Activated CD4-positive, alpha-beta T cell treated with anti-CD3 and anti-CD28 coated beads for 24 hours (primary cell): ENCODE measurements at regions not wholly inside any gene's neighbourhood (a gene's known extent, or its start where the extent isn't known, plus 50 kb on each side); places are given as distances from the start of the nearest gene placed in this dataset.

Experiments used
- DNase-seq, 2 donors: peaks; one replicate each; pipeline ENCODE4 v3.0.0-alpha.2; 2020; ENCODE audit warnings: low read depth in 2 of 2

GRCh38 chr15:46848704-46849103, 868.6 kb upstream of the SEMA6D start:
- no peak for DNase-seq

DNA sequence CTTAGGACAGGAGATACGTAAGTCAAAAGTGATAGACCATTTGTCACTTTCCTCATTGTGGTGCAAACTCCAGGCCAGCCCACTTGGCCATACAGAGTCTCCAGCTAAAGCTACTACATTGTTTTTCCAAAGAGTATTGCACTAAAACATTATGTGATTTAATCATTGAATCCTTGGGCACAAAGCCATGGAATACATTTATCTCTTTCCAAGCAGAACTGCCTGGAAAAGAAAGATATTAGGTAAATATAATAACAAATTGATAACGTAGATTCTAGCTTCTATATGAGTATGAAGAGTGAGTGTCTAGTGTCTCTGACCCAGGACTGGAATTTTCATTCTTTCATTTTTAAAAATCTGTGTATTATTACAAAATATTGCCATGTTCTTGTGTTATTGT, 863.7 kb upstream of the SEMA6D start:
- DNase-seq: no peak

GRCh38 chr15:46854564-46854963, 862.7 kb upstream of the SEMA6D start:
- DNase-seq: no peak

GRCh38 chr15:46855388-46855787, 861.9 kb upstream of the SEMA6D start:
- DNase-seq: no peak

GRCh38 chr15:46856839-46857502, 860.3 kb upstream of the SEMA6D start:
- no peak for DNase-seq

DNA sequence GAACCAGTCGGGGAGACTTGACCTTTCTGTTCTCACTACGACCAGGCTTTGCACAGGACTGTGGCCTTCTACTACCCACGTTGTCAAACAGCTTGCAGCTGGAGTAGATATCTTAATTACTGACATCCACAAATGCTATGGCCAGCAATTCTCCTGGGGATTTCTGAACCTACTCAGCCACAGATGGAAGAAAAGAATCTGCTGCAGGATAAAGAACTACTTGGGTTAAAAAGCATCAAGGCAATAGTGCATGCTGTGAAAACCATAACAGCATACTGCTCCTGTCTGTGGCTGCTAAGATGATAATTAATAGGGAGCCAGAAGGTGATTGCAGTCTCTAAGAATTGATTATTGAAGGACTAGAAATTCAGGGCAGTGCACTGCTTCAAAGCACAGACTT, 859.2 kb upstream of the SEMA6D start:
- no peak for DNase-seq

DNA sequence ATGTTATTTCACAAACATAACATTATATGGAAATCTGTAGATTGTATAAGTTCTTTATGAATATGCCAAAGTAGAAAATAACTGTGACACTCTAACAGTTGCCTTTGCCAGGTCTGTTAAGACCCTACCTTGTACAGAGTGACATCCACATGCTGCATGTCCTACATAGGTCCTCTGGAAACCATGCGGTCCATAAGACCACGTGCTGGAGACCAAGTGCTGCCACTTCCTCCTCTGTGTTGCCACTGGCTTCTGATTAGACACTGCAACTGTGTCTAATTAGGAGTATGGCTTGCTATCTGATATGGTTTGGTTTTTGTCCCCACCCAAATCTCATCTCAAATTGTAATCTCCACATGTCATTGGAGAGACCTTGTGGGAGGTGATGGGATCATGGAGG, 855.5 kb upstream of the SEMA6D start:
- no peak for DNase-seq

DNA sequence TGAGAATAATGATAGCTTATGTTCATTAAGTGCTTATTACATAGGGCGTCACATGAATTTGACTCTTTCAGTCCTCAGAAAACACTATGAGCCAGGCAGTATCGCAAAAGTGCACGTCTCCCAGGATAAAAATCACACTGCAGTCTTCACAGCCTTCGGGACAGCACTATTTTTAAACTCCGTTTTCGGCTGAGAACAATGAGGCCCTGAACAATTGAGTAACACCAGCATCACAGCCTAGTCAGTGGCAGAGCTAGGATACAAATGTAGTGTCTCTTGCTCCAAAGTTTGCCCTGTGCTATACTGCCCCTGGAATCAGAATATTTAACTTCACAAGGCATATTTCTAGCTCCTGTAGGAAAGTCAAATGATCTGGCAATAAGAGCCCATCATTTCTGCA, 852.1 kb upstream of the SEMA6D start:
- no peak for DNase-seq

DNA sequence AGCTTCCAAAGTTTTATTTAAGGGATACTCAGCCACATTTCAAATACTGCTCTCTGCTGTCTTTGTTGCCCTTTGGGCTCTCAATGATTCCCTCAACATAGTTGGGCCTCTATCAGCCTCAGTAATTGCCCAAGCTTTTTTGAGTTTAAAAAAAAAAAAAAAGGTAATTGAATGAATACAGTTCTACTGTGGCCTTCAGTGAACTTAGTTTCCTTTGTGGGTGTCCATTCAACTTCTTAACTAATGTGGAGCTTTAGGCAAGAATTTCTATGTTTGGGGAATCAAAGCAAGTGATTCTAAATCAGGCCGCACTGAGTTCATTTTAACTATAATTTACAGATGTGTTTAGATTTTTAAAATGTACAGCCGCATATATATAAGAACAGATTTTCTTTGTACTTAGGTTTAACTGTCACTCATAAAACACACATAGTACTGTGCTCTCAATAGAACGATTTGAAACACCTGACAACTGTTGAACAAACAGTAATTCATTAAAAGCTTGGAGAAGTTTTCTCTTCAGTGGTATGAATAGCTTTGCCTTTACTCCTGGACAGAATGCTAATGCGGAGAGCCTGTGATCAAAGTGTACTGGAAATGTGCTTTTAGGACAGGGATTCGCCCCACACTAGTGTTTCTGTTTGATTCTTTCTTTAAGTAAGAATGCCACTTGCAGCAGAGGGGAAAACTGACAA, 844.9 kb upstream of the SEMA6D start:
- DNase-seq: no peak

- no peak for DNase-seq
These were observed 844.3 kb upstream of the SEMA6D start for GRCh38 chr15:46872981-46873330.

- no peak for DNase-seq
These were observed 838.1 kb upstream of the SEMA6D start for GRCh38 chr15:46879032-46879770.

- DNase-seq: no peak
These were observed 836.5 kb upstream of the SEMA6D start for GRCh38 chr15:46880791-46881190.

DNA sequence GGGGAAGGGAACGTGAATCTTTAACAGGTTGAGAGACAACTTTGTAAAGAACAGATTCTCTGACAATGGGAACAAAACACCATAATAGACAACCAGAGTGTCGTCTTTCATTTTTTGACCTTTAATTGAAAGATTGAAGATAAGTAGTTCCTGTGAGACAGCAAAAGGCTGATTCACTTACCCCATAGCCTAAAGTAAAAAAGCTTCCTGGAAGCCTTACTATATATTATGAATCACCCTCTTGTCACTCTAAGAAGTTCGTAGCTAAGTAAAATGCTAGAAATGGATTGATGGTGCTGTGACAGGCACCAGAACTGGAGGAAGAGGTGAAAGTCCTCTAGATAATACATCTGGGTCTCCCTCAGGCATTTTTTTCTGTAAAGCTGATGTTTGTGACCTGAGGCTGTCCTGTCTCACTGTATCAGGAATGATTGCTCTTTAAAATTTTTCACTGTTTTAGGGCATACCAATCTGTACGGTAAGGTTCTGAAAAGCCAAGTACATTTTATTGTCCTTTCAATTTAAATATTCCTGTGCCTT, 824.6 kb upstream of the SEMA6D start:
- no peak for DNase-seq

GRCh38 chr15:46894644-46895043, 822.7 kb upstream of the SEMA6D start:
- DNase-seq: no peak

- no peak for DNase-seq
These were observed 820.0 kb upstream of the SEMA6D start for GRCh38 chr15:46897266-46897665.

DNA sequence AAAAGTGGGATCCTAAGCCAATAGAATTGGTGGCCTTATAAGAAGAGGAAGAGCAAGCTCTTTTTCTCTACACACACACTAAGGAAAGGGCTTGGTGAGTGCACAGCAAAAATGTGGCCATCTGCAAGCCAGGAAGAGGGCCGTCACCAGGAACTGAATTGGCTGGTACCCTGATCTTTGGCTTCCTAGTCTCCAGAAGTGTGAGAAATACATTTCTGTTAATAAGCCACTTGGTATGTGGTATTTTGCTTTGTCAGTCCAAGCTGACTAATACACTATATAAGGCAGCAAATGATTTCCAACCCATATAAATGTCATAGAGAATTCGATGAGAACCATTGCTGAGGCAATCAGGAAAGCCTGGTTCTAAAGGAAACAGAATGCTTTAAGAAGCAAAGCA, 816.3 kb upstream of the SEMA6D start:
- DNase-seq: no peak

DNA sequence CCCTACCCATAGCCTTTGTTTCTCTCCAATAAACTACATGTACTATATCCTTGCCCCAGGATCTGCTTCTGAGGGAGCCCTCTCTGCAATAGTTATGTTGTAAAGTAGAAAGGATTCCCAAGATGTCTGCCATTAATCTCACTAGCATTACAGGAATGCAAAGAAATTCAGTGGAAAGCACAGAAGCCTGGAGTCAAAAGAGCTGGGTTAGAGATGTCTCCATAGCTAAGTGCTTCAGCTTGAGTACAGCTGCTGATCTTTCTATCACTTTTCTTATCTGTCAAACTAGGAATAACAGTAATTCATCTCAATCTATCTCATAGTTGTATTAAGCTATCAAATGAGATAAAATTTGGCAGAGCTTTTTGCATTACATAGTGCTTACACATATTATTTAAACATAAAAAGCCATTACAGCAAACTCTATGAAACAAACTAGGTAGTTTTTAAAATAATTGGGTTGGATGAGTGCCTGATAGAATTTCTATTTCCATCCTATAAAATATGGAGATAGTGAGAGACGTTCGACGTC, 799.5 kb upstream of the SEMA6D start:
- no peak for DNase-seq

- DNase-seq: no peak
These were observed 798.7 kb upstream of the SEMA6D start for GRCh38 chr15:46918462-46919140.

DNA sequence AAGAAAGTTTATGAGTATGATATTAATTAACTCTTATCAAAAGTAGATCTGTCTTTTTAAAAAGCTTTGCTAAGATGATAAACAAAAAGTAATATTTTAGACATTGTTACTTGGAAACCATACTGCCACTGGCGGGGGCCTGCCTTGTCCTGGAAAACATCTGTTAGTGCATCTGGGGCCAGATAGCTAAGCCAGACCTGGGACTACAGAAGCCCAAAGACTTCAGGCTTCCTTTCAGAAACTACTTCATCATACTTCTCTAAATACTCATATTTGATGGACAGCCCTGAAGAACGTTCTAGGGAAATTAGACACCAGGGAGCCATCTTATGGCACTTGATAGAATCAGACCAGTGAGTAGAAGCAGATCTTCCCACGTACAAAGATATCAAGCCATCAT, 795.4 kb upstream of the SEMA6D start:
- no peak for DNase-seq

- no peak for DNase-seq
These were observed 786.9 kb upstream of the SEMA6D start for GRCh38 chr15:46930426-46930825.

GRCh38 chr15:46933332-46933731, 784.0 kb upstream of the SEMA6D start:
- DNase-seq: no peak

GRCh38 chr15:46934851-46935250, 782.5 kb upstream of the SEMA6D start:
- no peak for DNase-seq
